ENCODE measurements at regions not wholly inside any gene's neighbourhood (a gene's known extent, or its start where the extent isn't known, plus 50 kb on each side); places are given as distances from the start of the nearest gene placed in this dataset.

DNA sequence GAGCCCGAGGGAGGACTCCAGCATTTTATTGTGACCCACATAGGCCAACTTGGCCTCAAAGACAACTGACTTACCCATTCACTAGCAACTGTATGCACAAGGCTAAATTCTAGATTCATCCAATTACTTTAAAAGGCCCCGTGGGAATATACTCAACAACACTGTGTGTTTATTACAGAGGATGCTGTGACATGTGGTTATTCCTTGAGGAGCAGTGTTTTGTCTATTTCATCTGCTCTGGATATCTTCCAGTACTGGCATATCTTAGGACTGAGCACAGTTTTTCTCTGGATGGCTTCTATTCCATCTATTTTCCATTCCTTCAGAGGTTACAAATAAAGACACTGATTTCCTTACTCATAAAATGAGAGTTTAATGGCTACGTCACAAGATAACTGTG is 87.2 kb upstream of the KRAS start:
- TF ChIP-seq, protein P1, sequence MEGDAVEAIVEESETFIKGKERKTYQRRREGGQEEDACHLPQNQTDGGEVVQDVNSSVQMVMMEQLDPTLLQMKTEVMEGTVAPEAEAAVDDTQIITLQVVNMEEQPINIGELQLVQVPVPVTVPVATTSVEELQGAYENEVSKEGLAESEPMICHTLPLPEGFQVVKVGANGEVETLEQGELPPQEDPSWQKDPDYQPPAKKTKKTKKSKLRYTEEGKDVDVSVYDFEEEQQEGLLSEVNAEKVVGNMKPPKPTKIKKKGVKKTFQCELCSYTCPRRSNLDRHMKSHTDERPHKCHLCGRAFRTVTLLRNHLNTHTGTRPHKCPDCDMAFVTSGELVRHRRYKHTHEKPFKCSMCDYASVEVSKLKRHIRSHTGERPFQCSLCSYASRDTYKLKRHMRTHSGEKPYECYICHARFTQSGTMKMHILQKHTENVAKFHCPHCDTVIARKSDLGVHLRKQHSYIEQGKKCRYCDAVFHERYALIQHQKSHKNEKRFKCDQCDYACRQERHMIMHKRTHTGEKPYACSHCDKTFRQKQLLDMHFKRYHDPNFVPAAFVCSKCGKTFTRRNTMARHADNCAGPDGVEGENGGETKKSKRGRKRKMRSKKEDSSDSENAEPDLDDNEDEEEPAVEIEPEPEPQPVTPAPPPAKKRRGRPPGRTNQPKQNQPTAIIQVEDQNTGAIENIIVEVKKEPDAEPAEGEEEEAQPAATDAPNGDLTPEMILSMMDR (IDR thresholded peaks at IDR 0.05; ENCODE audit: low read depth, low read length, missing control alignments): no peak
- Histone ChIP-seq H3K27me3 (replicated peaks) (no peaks in the 10 kb centered on the region), H3K36me3 (replicated peaks) (no peaks in the 10 kb centered on the region), H3K4me3 (ENCODE audit: low read depth, low read length) (no peak overlapping the region), H3K27ac (no peak overlapping the region)
- in situ Hi-C loops (cut with HindIII; ENCODE audit: low pct_ligation_motif_present, low sequenced_read_pairs): no loop called here
- no peak for DNase-seq

DNA sequence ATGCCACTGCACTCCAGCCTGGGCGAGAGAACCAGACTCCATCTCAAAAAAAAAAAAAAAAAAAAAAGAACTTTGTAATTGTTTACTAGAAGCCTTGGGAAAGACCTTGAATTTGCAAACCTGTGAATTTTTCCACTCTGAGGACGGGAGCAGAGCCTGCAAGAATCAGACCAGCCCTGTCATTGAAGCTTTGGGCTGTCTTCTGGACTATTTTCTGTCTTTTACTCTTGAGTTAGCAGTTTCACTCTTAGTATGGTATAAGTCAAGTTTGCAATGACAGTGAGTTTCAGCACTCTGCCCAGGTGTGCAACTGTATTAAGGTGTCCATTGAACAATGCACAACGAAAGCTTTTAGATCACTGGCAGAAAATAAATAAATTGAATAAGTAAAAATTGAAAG is 81.4 kb upstream of the KRAS start:
- Histone ChIP-seq H3K27me3 (replicated peaks) (no peaks in the 10 kb centered on the region), H3K4me3 (ENCODE audit: low read depth, low read length) (no peak overlapping the region), H3K36me3 (replicated peaks) (no peaks in the 10 kb centered on the region), H3K27ac (no peak overlapping the region)
- TF ChIP-seq, protein P1 (IDR thresholded peaks at IDR 0.05; ENCODE audit: low read depth, low read length, missing control alignments): no peak
- DNase-seq: no peak
- in situ Hi-C loops (cut with HindIII; ENCODE audit: low pct_ligation_motif_present, low sequenced_read_pairs): no loop called here

DNA sequence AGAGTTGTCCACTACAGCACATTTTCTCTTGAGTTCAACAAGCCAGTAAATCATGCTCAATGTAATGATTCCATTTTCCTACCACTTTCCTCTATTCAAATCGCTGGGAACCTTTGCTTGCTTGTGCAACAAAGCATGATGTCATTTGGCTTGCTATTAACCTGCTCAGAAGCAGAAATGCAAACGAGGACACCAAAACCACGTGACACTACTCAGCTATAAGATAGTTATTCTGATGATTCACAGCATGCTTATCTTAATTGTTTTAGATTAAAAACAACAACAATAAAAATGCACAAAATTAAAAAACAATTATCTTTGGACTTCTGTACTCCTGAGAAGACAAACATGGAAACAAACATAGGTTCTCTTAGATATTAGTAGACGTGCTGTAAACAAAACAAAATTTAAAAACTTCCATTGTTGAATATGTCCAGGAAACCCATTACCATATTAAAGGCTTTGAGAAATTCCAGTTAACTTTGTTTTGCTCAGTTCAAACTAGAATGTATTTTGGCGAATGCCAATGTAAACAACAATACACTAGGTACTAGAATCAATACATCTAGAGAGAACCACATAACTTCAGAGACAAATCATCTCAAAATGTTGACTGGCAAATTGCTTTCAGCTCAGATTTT is 77.5 kb upstream of the KRAS start:
- no peak for DNase-seq
- Histone ChIP-seq H3K4me3 (ENCODE audit: low read depth, low read length) (no peak overlapping the region), H3K27ac (no peak overlapping the region), H3K27me3 (replicated peaks) (no peaks in the 10 kb centered on the region), H3K36me3 (replicated peaks) (no peaks in the 10 kb centered on the region)
- in situ Hi-C loops (cut with HindIII; ENCODE audit: low pct_ligation_motif_present, low sequenced_read_pairs): no loop called here
- TF ChIP-seq, protein P1 (IDR thresholded peaks at IDR 0.05; ENCODE audit: low read depth, low read length, missing control alignments): no peak

DNA sequence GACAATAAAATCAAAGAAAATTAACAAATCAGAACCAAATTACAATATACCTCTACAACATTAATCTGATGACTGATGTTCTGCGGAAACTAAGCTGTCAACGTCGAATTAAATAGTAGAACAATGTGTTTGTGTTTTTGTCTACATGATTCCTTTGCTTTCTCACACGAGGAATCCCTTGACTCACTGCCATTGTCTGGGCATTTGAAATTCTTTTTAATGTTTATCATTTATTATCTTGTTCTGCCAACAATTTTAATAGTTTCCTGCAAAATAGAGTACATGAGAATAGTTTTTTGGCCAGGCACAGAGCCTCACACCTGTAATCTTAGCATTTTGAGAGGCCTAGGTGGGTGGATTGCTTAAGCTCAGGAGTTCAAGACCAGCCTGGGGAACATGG is 76.6 kb upstream of the KRAS start:
- in situ Hi-C loops (cut with HindIII; ENCODE audit: low pct_ligation_motif_present, low sequenced_read_pairs): no loop called here
- no peak overlapping the region for H3K27ac ChIP-seq
- DNase-seq: no peak
- no peaks in the 10 kb centered on the region for H3K27me3 ChIP-seq (replicated peaks)
- no peaks in the 10 kb centered on the region for H3K36me3 ChIP-seq (replicated peaks)
- no peak overlapping the region for H3K4me3 ChIP-seq (ENCODE audit: low read depth, low read length)
- TF ChIP-seq, protein P1 (IDR thresholded peaks at IDR 0.05; ENCODE audit: low read depth, low read length, missing control alignments): no peak

DNA sequence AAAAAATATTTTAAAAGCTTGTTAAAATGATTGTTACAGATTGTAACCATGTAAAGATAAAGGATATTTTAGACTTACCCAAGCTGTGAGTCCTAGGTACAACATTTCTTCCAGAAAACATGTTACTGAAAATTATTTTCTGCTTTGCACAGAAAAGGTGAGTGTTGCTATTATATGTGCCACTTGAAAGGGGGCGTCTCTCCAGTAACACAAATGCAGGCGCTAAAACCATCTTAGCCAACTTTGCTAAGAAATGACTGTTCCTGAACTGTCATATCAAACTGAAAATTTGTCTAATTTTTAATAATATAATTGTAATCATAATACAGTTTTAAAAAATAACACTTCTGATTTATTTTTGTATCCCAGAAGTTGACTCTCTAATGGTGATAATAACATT is 75.6 kb upstream of the KRAS start:
- no peak for DNase-seq
- no peak overlapping the region for H3K4me3 ChIP-seq (ENCODE audit: low read depth, low read length)
- no peak overlapping the region for H3K27ac ChIP-seq
- H3K36me3 ChIP-seq (replicated peaks): no peaks in the 10 kb centered on the region
- TF ChIP-seq, protein P1 (IDR thresholded peaks at IDR 0.05; ENCODE audit: low read depth, low read length, missing control alignments): no peak
- in situ Hi-C loops (cut with HindIII; ENCODE audit: low pct_ligation_motif_present, low sequenced_read_pairs): no loop called here
- H3K27me3 ChIP-seq (replicated peaks): no peaks in the 10 kb centered on the region

DNA sequence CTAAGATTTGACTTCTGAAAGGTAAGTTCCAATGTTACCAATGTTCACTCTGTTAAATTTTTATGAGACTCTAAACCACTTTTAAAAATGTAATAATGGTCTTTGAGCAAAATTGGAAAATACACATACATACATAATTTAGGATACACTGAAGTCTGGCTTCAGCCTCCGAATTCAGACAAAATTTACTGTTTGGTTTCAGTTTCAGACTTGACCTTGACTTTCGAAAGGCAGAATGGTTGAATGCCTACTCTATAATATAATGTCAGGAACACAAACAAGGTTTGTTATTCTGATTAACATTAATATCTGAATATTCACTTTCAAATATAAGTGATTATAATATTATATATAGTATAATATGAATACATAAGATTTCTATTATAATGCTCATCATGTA is 74.1 kb upstream of the KRAS start:
- TF ChIP-seq, protein P1 (IDR thresholded peaks at IDR 0.05; ENCODE audit: low read depth, low read length, missing control alignments): no peak
- H3K27ac ChIP-seq: no peak overlapping the region

More for the DNA sequence above, 74.1 kb upstream of the KRAS start:
- in situ Hi-C loops (cut with HindIII; ENCODE audit: low pct_ligation_motif_present, low sequenced_read_pairs): no loop called here
- no peak for DNase-seq
- H3K27me3 ChIP-seq (replicated peaks): no peaks in the 10 kb centered on the region
- no peaks in the 10 kb centered on the region for H3K36me3 ChIP-seq (replicated peaks)
- no peak overlapping the region for H3K4me3 ChIP-seq (ENCODE audit: low read depth, low read length)
